H1 (cell line): ENCODE measurements at regions not wholly inside any gene's neighbourhood (a gene's known extent, or its start where the extent isn't known, plus 50 kb on each side); places are given as distances from the start of the nearest gene placed in this dataset.
A peak's percentile ranks its signal among the peaks of the same experiment; 100 is the strongest.

Source experiments
- CTCF ChIA-PET: fragments of 300-600 bp; sonication (Branson Sonifier 250); formaldehyde crosslinking; loops from one replicate; lab custom pipeline; 2021; ENCODE audit not compliant: partially characterized antibody; lab: Charles Lee
- POLR2A ChIA-PET: fragments of 300-600 bp; sonication (Branson Sonifier 250); formaldehyde crosslinking; loops from one replicate; lab custom pipeline; 2021; ENCODE audit warnings: inconsistent platforms; ENCODE audit not compliant: partially characterized antibody; lab: Charles Lee
- DNase-seq, 2 experiments: peaks; one replicate each; pipeline versions ENCODE4 v3.0.0 to v3.0.0-alpha.2; 2010 to 2022; ENCODE audit warnings: low spot score in 2 of 2, low read depth in 1 of 2, mixed read lengths in 1 of 2
- FAIRE-seq: peaks from 2 replicates; lab custom pipeline; 2011; peaks lifted over from hg19 to GRCh38; lab: Jason Lieb, UNC
- H2AFZ ChIP-seq: 2 replicates; pipeline ENCODE4 v1.8.1; 2012; ENCODE audit warnings: low read length, inconsistent platforms
- H2AK5ac ChIP-seq: 2 replicates; pipeline ENCODE4 v1.6.1; 2013; ENCODE audit warnings: low read depth, low read length
- H2BK120ac ChIP-seq: replicated peaks from 2 replicates; pipeline ENCODE3; 2013; ENCODE audit warnings: low read depth, low read length, inconsistent platforms
- H2BK12ac ChIP-seq: 2 replicates; pipeline ENCODE4 v1.6.1; 2013; ENCODE audit warnings: low read depth, low read length
- H2BK15ac ChIP-seq: 2 replicates; pipeline ENCODE4 v1.6.1; 2013; ENCODE audit warnings: low read length
- H2BK20ac ChIP-seq: 2 replicates; pipeline ENCODE4 v1.6.1; 2013; ENCODE audit warnings: low read length
- H2BK5ac ChIP-seq: 2 replicates; pipeline ENCODE4 v1.6.1; 2013; ENCODE audit warnings: low read depth, low read length
- H3K14ac ChIP-seq: 2 replicates; pipeline ENCODE4 v1.6.1; 2013; ENCODE audit warnings: inconsistent platforms; ENCODE audit not compliant: insufficient read length
- H3K18ac ChIP-seq: 2 replicates; pipeline ENCODE4 v1.6.1; 2013; ENCODE audit warnings: low read length; ENCODE audit errors: extremely low read depth
- H3K23ac ChIP-seq: 2 replicates; pipeline ENCODE4 v1.6.1; 2013; ENCODE audit warnings: inconsistent platforms; ENCODE audit not compliant: insufficient read length
- H3K23me2 ChIP-seq: 2 replicates; pipeline ENCODE4 v1.6.1; 2013; ENCODE audit warnings: low read depth, low read length
- H3K27ac ChIP-seq: 2 replicates; pipeline ENCODE4 v1.6.1; 2011; ENCODE audit warnings: low read depth, low read length, inconsistent platforms
- H3K27me3 ChIP-seq, 4 experiments: replicated peaks in 1 of 4; 1 replicate in 1 of 4; 2 replicates in 3 of 4; pipeline versions ENCODE4 v1.6.1 to v1.8.1; 2011 to 2013; ENCODE audit warnings: low read length in 3 of 4, mild to moderate bottlenecking in 3 of 4, inconsistent platforms in 2 of 4, mixed read lengths in 2 of 4, moderate library complexity in 1 of 4; ENCODE audit not compliant: control insufficient read depth in 3 of 4, insufficient read depth in 3 of 4; ENCODE audit errors: extremely low read depth in 1 of 4
- H3K36me3 ChIP-seq, 4 experiments: 2 replicates each; pipeline versions ENCODE4 v1.6.1 to v1.8.1; 2011 to 2013; ENCODE audit warnings: mild to moderate bottlenecking in 4 of 4, low read length in 3 of 4, moderate library complexity in 2 of 4, control low read depth in 1 of 4, inconsistent platforms in 1 of 4; ENCODE audit not compliant: insufficient read depth in 4 of 4, control insufficient read depth in 2 of 4
- H3K4ac ChIP-seq: replicated peaks from 2 replicates; pipeline ENCODE3; 2013; ENCODE audit warnings: low read length, low read depth, mixed read lengths, inconsistent platforms; ENCODE audit not compliant: insufficient read length
- H3K4me1 ChIP-seq, 4 experiments: replicated peaks in 1 of 4; 1 replicate in 1 of 4; 2 replicates in 3 of 4; pipeline versions ENCODE4 v1.6.1 to v1.8.1; 2011 to 2013; ENCODE audit warnings: low read length in 3 of 4, inconsistent platforms in 2 of 4, mixed read lengths in 1 of 4; ENCODE audit not compliant: insufficient read depth in 4 of 4, control insufficient read depth in 3 of 4
- H3K4me2 ChIP-seq, 2 experiments: 2 replicates each; pipeline versions ENCODE4 v1.6.1 to v1.8.1; 2011 to 2013; ENCODE audit warnings: low read depth in 2 of 2, low read length in 2 of 2, control low read depth in 1 of 2, inconsistent platforms in 1 of 2, mild to moderate bottlenecking in 1 of 2; ENCODE audit not compliant: insufficient read depth in 1 of 2
- H3K4me3 ChIP-seq, 4 experiments: fragments of 200-600, 300-600 bp in 1 of 4; sonication (generic), shearing (Covaris generic), sonication (Bioruptor Twin) in 1 of 4; 2 replicates each; pipeline versions ENCODE4 v1.5.1 to v1.8.1; 2011 to 2016; ENCODE audit warnings: low read length in 4 of 4, low read depth in 3 of 4, control low read depth in 2 of 4, inconsistent platforms in 2 of 4, mild to moderate bottlenecking in 2 of 4, mixed read lengths in 1 of 4, moderate library complexity in 1 of 4; ENCODE audit not compliant: insufficient read depth in 2 of 4; ENCODE audit errors: extremely low read depth in 1 of 4
- H3K56ac ChIP-seq: replicated peaks from 2 replicates; pipeline ENCODE3; 2013; ENCODE audit warnings: low read depth, mild to moderate bottlenecking, mixed read lengths, low read length, inconsistent platforms; ENCODE audit not compliant: insufficient read length
- H3K79me1 ChIP-seq: 2 replicates; pipeline ENCODE4 v1.6.1; 2013; ENCODE audit warnings: low read depth, low read length, control low read depth
- H3K79me2 ChIP-seq, 2 experiments: 2 replicates each; pipeline versions ENCODE4 v1.6.1 to v1.8.1; 2012 to 2013; ENCODE audit warnings: low read length in 2 of 2, mild to moderate bottlenecking in 2 of 2, inconsistent platforms in 1 of 2; ENCODE audit not compliant: insufficient read depth in 2 of 2, control insufficient read depth in 1 of 2
- H3K9ac ChIP-seq, 4 experiments: replicated peaks in 1 of 4; 1 replicate in 1 of 4; 2 replicates in 3 of 4; pipeline versions ENCODE4 v1.6.1 to v1.8.1; 2011 to 2013; ENCODE audit warnings: low read depth in 3 of 4, low read length in 3 of 4, control low read depth in 2 of 4, mild to moderate bottlenecking in 2 of 4, moderate library complexity in 2 of 4, inconsistent platforms in 1 of 4; ENCODE audit errors: extremely low read depth in 1 of 4
- H3K9me3 ChIP-seq, 2 experiments: 2 replicates each; pipeline versions ENCODE4 v1.6.1 to v1.8.1; 2012 to 2013; ENCODE audit warnings: mild to moderate bottlenecking in 2 of 2, moderate library complexity in 2 of 2, control low read depth in 1 of 2, inconsistent platforms in 1 of 2, low read depth in 1 of 2, low read length in 1 of 2, mixed read lengths in 1 of 2; ENCODE audit not compliant: insufficient read depth in 2 of 2
- H4K20me1 ChIP-seq, 2 experiments: replicated peaks in 1 of 2; 2 replicates each; pipeline versions ENCODE3 to v1.8.1; 2011 to 2013; ENCODE audit warnings: inconsistent platforms in 2 of 2, low read length in 2 of 2, mild to moderate bottlenecking in 1 of 2; ENCODE audit not compliant: insufficient read depth in 2 of 2, control insufficient read depth in 1 of 2
- H4K5ac ChIP-seq: 2 replicates; pipeline ENCODE4 v1.6.1; 2013; ENCODE audit warnings: low read length, low read depth, mixed read lengths, inconsistent platforms; ENCODE audit not compliant: insufficient read length
- H4K8ac ChIP-seq: 2 replicates; pipeline ENCODE4 v1.8.0; 2013; ENCODE audit warnings: mild to moderate bottlenecking, moderate library complexity, low read length, inconsistent platforms; ENCODE audit not compliant: insufficient read depth; ENCODE audit errors: extremely low read depth
- H4K91ac ChIP-seq: replicated peaks from 2 replicates; pipeline ENCODE3; 2013; ENCODE audit warnings: low read length, mixed read lengths, inconsistent platforms; ENCODE audit not compliant: insufficient read length
- ASH2L ChIP-seq: fragments of 200-600, 300-600 bp; sonication (generic); IDR thresholded peaks from one replicate; pipeline ENCODE4 v1.7.1; 2017; ENCODE audit warnings: low read length
- CBX5 ChIP-seq: fragments of 300-800, 300-1000 bp; sonication (generic); IDR thresholded peaks from 2 replicates; pipeline ENCODE4 v1.7.1; 2016; ENCODE audit warnings: antibody characterized with exemption, low read length, low read depth
- CTBP2 ChIP-seq: IDR thresholded peaks from 2 replicates; pipeline ENCODE4 v1.7.0; 2011; ENCODE audit warnings: borderline replicate concordance, mild to moderate bottlenecking, moderate library complexity, mixed read lengths, low read length; ENCODE audit not compliant: insufficient read depth, insufficient read length
- KDM1A ChIP-seq: fragments of 200-600, 300-600 bp; sonication (generic); IDR thresholded peaks from 2 replicates; pipeline ENCODE4 v1.7.1; 2016; ENCODE audit warnings: mild to moderate bottlenecking, low read length, borderline replicate concordance
- NANOG ChIP-seq: IDR thresholded peaks from 2 replicates; pipeline ENCODE4 v1.6.1; 2011; ENCODE audit warnings: low read length, low read depth, mild to moderate bottlenecking, inconsistent platforms; ENCODE audit not compliant: insufficient read depth, poor library complexity, severe bottlenecking
- NRF1 ChIP-seq: IDR thresholded peaks from 2 replicates; pipeline ENCODE4 v1.6.1; 2011; ENCODE audit warnings: mild to moderate bottlenecking, low read depth, low read length, improper control_type of control experiment
- RXRA ChIP-seq: IDR thresholded peaks from 2 replicates; pipeline ENCODE4 v1.6.1; 2011; ENCODE audit warnings: low read depth, mild to moderate bottlenecking, low read length, moderate library complexity; ENCODE audit not compliant: insufficient read depth
- SP2 ChIP-seq: IDR thresholded peaks from 2 replicates; pipeline ENCODE4 v1.6.1; 2012; ENCODE audit warnings: mild to moderate bottlenecking, low read length, inconsistent platforms
- SUZ12 ChIP-seq: fragments of 200-600 bp; sonication (generic); IDR thresholded peaks from 2 replicates; pipeline ENCODE4 v1.6.1; 2012; ENCODE audit warnings: mild to moderate bottlenecking, inconsistent platforms, low read length, moderate library complexity, mixed read lengths
- TBP ChIP-seq: IDR thresholded peaks from 2 replicates; pipeline ENCODE4 v1.6.1; 2011; ENCODE audit warnings: low read depth, low read length, improper control_type of control experiment
- TCF12 ChIP-seq: IDR thresholded peaks from 2 replicates; pipeline ENCODE4 v1.6.1; 2011; ENCODE audit warnings: low read depth, mild to moderate bottlenecking, low read length
- ZNF274 ChIP-seq: IDR thresholded peaks from 2 replicates; pipeline ENCODE4 v1.7.0; 2012; ENCODE audit warnings: low read length, borderline replicate concordance; ENCODE audit errors: extremely low read depth
- WGBS, 2 experiments: shearing (Covaris generic) in 1 of 2; methylation state at CpG; one replicate each; pipeline versions ENCODE4 v1.1.6 to v1.1.7; 2013 to 2015; ENCODE audit warnings: low lambda C conversion rate in 2 of 2, mixed read lengths in 2 of 2, inconsistent platforms in 1 of 2, low coverage in 1 of 2, missing lambda C conversion rate in 1 of 2; ENCODE audit not compliant: insufficient replicate concordance in 2 of 2, insufficient coverage in 1 of 2, insufficient read length in 1 of 2; ENCODE audit errors: extremely low coverage in 1 of 2, missing lambda C conversion rate in 1 of 2; 5-methylcytosine and 5-hydroxymethylcytosine counted together

- ChIA-PET POLR2A (no interaction called here), CTCF (interaction anchor here (0.8 to 5.2 kb wide), 5 partner anchors 9 to 72 kb away, joined by 3 to 27 read pairs (median 9); no protein-coding TSS in a partner anchor)
- H3K27ac ChIP-seq = no peak overlapping the region
- no peak overlapping the region for H3K18ac ChIP-seq
- no peak overlapping the region for H2BK20ac ChIP-seq
- no peak overlapping the region for H3K23ac ChIP-seq
- H3K27me3 ChIP-seq = no peaks in the 10 kb centered on the region
- no peak overlapping the region for H3K9ac ChIP-seq
- H2BK5ac ChIP-seq = no peak overlapping the region
- H2AK5ac ChIP-seq = no peak overlapping the region
- FAIRE-seq (no peak), DNase-seq (peak in 1 of 2 experiments; percentile 16)
- no peaks in the 10 kb centered on the region for H3K4me1 ChIP-seq
- no peaks in the 10 kb centered on the region for H4K20me1 ChIP-seq
- H3K56ac ChIP-seq = no peak overlapping the region
- no peak overlapping the region for H4K8ac ChIP-seq
- H3K14ac ChIP-seq = no peak overlapping the region
- H4K91ac ChIP-seq = no peak overlapping the region
- no peak overlapping the region for H3K4me3 ChIP-seq
- no peaks in the 10 kb centered on the region for H3K36me3 ChIP-seq
- no peak overlapping the region for H2BK12ac ChIP-seq
- no peak overlapping the region for H4K5ac ChIP-seq
- H3K79me2 ChIP-seq = no peaks in the 10 kb centered on the region
- peaks cover 0 to 8% of the 10 kb centered on the region in 2 experiments; a peak in 1 of 4 replicates for H3K9me3 ChIP-seq
- TF ChIP-seq RXRA = no peak
- TF ChIP-seq NRF1 = no peak
- no peak for TF ChIP-seq CTBP2
- TF ChIP-seq SUZ12 = no peak
- no peak for TF ChIP-seq SP2
- TF ChIP-seq TCF12 = no peak
- TF ChIP-seq NANOG = no peak
- no peak for TF ChIP-seq CBX5
- no peak for TF ChIP-seq ZNF274
- no peak for TF ChIP-seq KDM1A
- TF ChIP-seq TBP = no peak
- TF ChIP-seq ASH2L = no peak
- no peak overlapping the region for H3K4ac ChIP-seq
- H3K79me1 ChIP-seq = no peaks in the 10 kb centered on the region
- no peak overlapping the region for H2BK120ac ChIP-seq
- no peak overlapping the region for H2BK15ac ChIP-seq
- 81% methylated on average over 5 of the region's 5 CpGs; no CpG with 5 or more reads in 1 of the 2 experiments for WGBS, 2 experiments
- no peak overlapping the region for H3K4me2 ChIP-seq
- H2AFZ ChIP-seq = no peak overlapping the region
- H3K23me2 ChIP-seq = no peaks in the 10 kb centered on the region
These were observed 55.9 kb downstream of the MRPL36 start for GRCh38 chr5:1743769-1744085.
